HG02759 (cell line): ENCODE measurements at regions not wholly inside any gene's neighbourhood (a gene's known extent, or its start where the extent isn't known, plus 50 kb on each side); places are given as distances from the start of the nearest gene placed in this dataset.
"Not testable (repeated sequence)": the region's sequence is repeated elsewhere in the genome, so short reads cannot be mapped to it uniquely, and the experiment has no call there.

ENCODE experiments used
- ATAC-seq: cut with Tn5 transposase; IDR thresholded peaks from one replicate; pipeline ENCODE4 v1.9.1; 2021; ENCODE audit warnings: mild to moderate bottlenecking, moderate library complexity; ENCODE audit not compliant: unreplicated experiment

- no peak for ATAC-seq
Observed at GRCh38 chr14:28820677-28821076, 54.1 kb downstream of the FOXG1 start.

GRCh38 chr14:28821993-28822392 is 55.4 kb downstream of the FOXG1 start:
- no peak for ATAC-seq

- no peak for ATAC-seq
Observed at GRCh38 chr14:28823245-28823644, 56.7 kb downstream of the FOXG1 start.

GRCh38 chr14:28830115-28830534 is 63.5 kb downstream of the FOXG1 start:
- ATAC-seq = no peak

GRCh38 chr14:28831126-28831525 is 64.5 kb downstream of the FOXG1 start:
- peak; percentile 99 for ATAC-seq

- ATAC-seq = not testable (repeated sequence)
Observed at GRCh38 chr14:28842569-28842968, 76.0 kb downstream of the FOXG1 start.

GRCh38 chr14:28867571-28867970 is 101.0 kb downstream of the FOXG1 start:
- no peak for ATAC-seq

- no peak for ATAC-seq
Observed at GRCh38 chr14:28870033-28870564, 103.5 kb downstream of the FOXG1 start.

- no peak for ATAC-seq
Observed at GRCh38 chr14:28875934-28876571, 109.5 kb downstream of the FOXG1 start.

- no peak for ATAC-seq
Observed at GRCh38 chr14:28876572-28876945, 110.0 kb downstream of the FOXG1 start.

- ATAC-seq = no peak
Observed at GRCh38 chr14:28877923-28878322, 111.3 kb downstream of the FOXG1 start.

GRCh38 chr14:28879573-28879996 is 113.0 kb downstream of the FOXG1 start:
- no peak for ATAC-seq

GRCh38 chr14:28886940-28887339 is 120.4 kb downstream of the FOXG1 start:
- no peak for ATAC-seq

GRCh38 chr14:28895389-28895788 is 128.8 kb downstream of the FOXG1 start:
- no peak for ATAC-seq

- ATAC-seq = no peak
Observed at GRCh38 chr14:28896337-28896736, 129.8 kb downstream of the FOXG1 start.

- ATAC-seq = no peak
Observed at GRCh38 chr14:28901631-28902030, 135.0 kb downstream of the FOXG1 start.

- no peak for ATAC-seq
Observed at GRCh38 chr14:28902930-28903329, 136.3 kb downstream of the FOXG1 start.

GRCh38 chr14:28911521-28911920 is 144.9 kb downstream of the FOXG1 start:
- no peak for ATAC-seq

GRCh38 chr14:28913056-28913455 is 146.5 kb downstream of the FOXG1 start:
- ATAC-seq = no peak

- no peak for ATAC-seq
Observed at GRCh38 chr14:28926122-28926521, 159.5 kb downstream of the FOXG1 start.

- no peak for ATAC-seq
Observed at GRCh38 chr14:28931999-28932398, 165.4 kb downstream of the FOXG1 start.

GRCh38 chr14:28936601-28937000 is 170.0 kb downstream of the FOXG1 start:
- no peak for ATAC-seq

GRCh38 chr14:28941758-28942157 is 175.2 kb downstream of the FOXG1 start:
- ATAC-seq = no peak
